Sigmoid colon (tissue), 6 donors: ENCODE measurements at regions not wholly inside any gene's neighbourhood (a gene's known extent, or its start where the extent isn't known, plus 50 kb on each side); places are given as distances from the start of the nearest gene placed in this dataset.

Experiments
- DNase-seq: peaks from one replicate; pipeline ENCODE4 v3.0.0-alpha.2; 2019
- H3K27ac ChIP-seq, 4 donors: fragments of 200-600 bp; sonication (generic); one replicate each; pipeline ENCODE4 v1.5.1; 2016 to 2019; ENCODE audit warnings: mild to moderate bottlenecking in 1 of 4
- H3K27me3 ChIP-seq, 3 donors: fragments of 200-600 bp; sonication (generic); one replicate each; pipeline ENCODE4 v1.5.1; 2019; ENCODE audit warnings: mild to moderate bottlenecking in 1 of 3
- H3K36me3 ChIP-seq, 4 donors: fragments of 200-600 bp; sonication (generic); one replicate each; pipeline ENCODE4 v1.5.1; 2016 to 2019
- H3K4me1 ChIP-seq, 4 donors: fragments of 200-600 bp; sonication (generic); one replicate each; pipeline ENCODE4 v1.5.1; 2017 to 2019
- H3K4me3 ChIP-seq, 4 donors: fragments of 200-600 bp; sonication (generic); one replicate each; pipeline ENCODE4 v1.5.1; 2017 to 2019; ENCODE audit warnings: mild to moderate bottlenecking in 2 of 4, moderate library complexity in 1 of 4
- H3K9me3 ChIP-seq, 4 donors: fragments of 200-600 bp in 3 of 4; sonication (generic) in 3 of 4; one replicate each; pipeline versions ENCODE4 v1.5.1 to v1.6.1; 2013 to 2019
- CTCF ChIP-seq, 4 experiments: fragments of 450-650 bp in 3 of 4; fragments of 200-600 bp in 1 of 4; IDR thresholded peaks; one replicate each; pipeline ENCODE4 v1.5.1; 2016 to 2019; ENCODE audit warnings: antibody characterized with exemption in 4 of 4, mild to moderate bottlenecking in 3 of 4, moderate library complexity in 2 of 4
- EP300 ChIP-seq, 4 donors: sonication (generic); formaldehyde crosslinking; IDR thresholded peaks; one replicate each; pipeline ENCODE4 v1.6.1; 2017; ENCODE audit warnings: antibody characterized with exemption in 4 of 4
- POLR2A ChIP-seq, 2 donors: fragments of 450-650 bp; IDR thresholded peaks; one replicate each; pipeline ENCODE4 v1.6.1; 2016; ENCODE audit warnings: antibody characterized with exemption in 2 of 2, mild to moderate bottlenecking in 2 of 2, moderate library complexity in 2 of 2
- POLR2AphosphoS5 ChIP-seq, 4 donors: sonication (generic); formaldehyde crosslinking; IDR thresholded peaks; one replicate each; pipeline ENCODE4 v1.6.1; 2017; ENCODE audit warnings: antibody characterized with exemption in 4 of 4
- WGBS, 2 donors: extraction: QIAGEN DNeasy Blood & Tissue Kit; methylation state at CpG; one replicate each; pipeline ENCODE4 v1.1.7; 2013; 5-methylcytosine and 5-hydroxymethylcytosine counted together
- intact Hi-C: fragments of 100-400 bp; cut with DNase I; formaldehyde crosslinking; loops from one replicate; pipeline ENCODE4 v1.15.1; 2023
- donor health status: healthy with polysubstance abuse.
- donor health status: healthy.

- Histone ChIP-seq H3K4me1 (no peaks in the 10 kb centered on the region), H3K4me3 (no peak overlapping the region), H3K27ac (no peak overlapping the region), H3K36me3 (no peaks in the 10 kb centered on the region), H3K27me3 (no peaks in the 10 kb centered on the region), H3K9me3 (no peaks in the 10 kb centered on the region)
- no peak for TF ChIP-seq EP300 (IDR thresholded peaks at IDR 0.05)
- TF ChIP-seq POLR2AphosphoS5 (IDR thresholded peaks at IDR 0.05): no peak
- TF ChIP-seq POLR2A (IDR thresholded peaks at IDR 0.05): no peak
- TF ChIP-seq CTCF (IDR thresholded peaks at IDR 0.05): no peak
- intact Hi-C loops: no loop called here
- no peak for DNase-seq
- 71 to 84% methylated on average over 4 of the region's 4 CpGs for WGBS, 2 donors
Observed at GRCh38 chr11:45471266-45471665, 185.1 kb upstream of the SYT13 start.

DNA sequence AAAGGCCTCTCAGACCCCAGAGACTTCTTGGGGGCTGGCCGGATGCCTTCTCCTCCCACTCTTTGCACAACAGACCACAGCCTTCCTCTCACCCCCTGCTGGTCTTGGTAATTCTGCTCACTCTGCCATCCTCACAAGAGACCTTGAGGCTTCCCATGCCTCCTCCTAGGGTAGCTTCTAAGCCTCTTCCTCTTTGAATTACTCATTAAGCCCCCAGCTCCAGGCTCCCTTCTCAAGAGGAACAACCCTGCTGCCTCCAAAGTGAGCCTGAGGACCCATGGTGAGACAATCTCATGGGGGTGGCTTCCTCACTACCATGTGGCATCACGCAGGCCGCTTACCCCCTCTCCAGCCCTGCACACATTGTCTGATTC is 184.6 kb upstream of the SYT13 start:
- Histone ChIP-seq H3K27me3 (no peaks in the 10 kb centered on the region), H3K36me3 (no peaks in the 10 kb centered on the region), H3K9me3 (no peaks in the 10 kb centered on the region), H3K4me1 (no peaks in the 10 kb centered on the region), H3K27ac (no peak overlapping the region), H3K4me3 (no peak overlapping the region)
- intact Hi-C loops: no loop called here
- TF ChIP-seq POLR2AphosphoS5 (IDR thresholded peaks at IDR 0.05): no peak
- no peak for TF ChIP-seq CTCF (IDR thresholded peaks at IDR 0.05)
- TF ChIP-seq EP300 (IDR thresholded peaks at IDR 0.05): no peak
- TF ChIP-seq POLR2A (IDR thresholded peaks at IDR 0.05): no peak
- WGBS, 2 donors: 81 to 83% methylated on average over 3 of the region's 3 CpGs
- no peak for DNase-seq

- Histone ChIP-seq H3K36me3 (no peaks in the 10 kb centered on the region), H3K27ac (no peak overlapping the region), H3K27me3 (no peaks in the 10 kb centered on the region), H3K9me3 (no peaks in the 10 kb centered on the region), H3K4me1 (no peaks in the 10 kb centered on the region), H3K4me3 (no peak overlapping the region)
- no peak for DNase-seq
- intact Hi-C loops: no loop called here
- WGBS, 2 donors: 63 to 65% methylated on average over 8 of the region's 8 CpGs
- TF ChIP-seq POLR2A (IDR thresholded peaks at IDR 0.05) (no peak), POLR2AphosphoS5 (IDR thresholded peaks at IDR 0.05) (no peak), CTCF (IDR thresholded peaks at IDR 0.05) (no peak), EP300 (IDR thresholded peaks at IDR 0.05) (no peak)
Observed at GRCh38 chr11:45470151-45470793, 184.1 kb upstream of the SYT13 start.

GRCh38 chr11:45468267-45468856 is 182.2 kb upstream of the SYT13 start:
- Histone ChIP-seq H3K4me3 (no peak overlapping the region), H3K27ac (no peak overlapping the region), H3K36me3 (no peaks in the 10 kb centered on the region), H3K27me3 (no peaks in the 10 kb centered on the region), H3K4me1 (no peaks in the 10 kb centered on the region), H3K9me3 (no peaks in the 10 kb centered on the region)
- no peak for TF ChIP-seq POLR2A (IDR thresholded peaks at IDR 0.05)
- TF ChIP-seq CTCF (IDR thresholded peaks at IDR 0.05): no peak
- no peak for TF ChIP-seq POLR2AphosphoS5 (IDR thresholded peaks at IDR 0.05)
- no peak for DNase-seq
- intact Hi-C loops: no loop called here
- 39 to 62% methylated on average over 7 of the region's 7 CpGs for WGBS, 2 donors

- WGBS, 2 donors: 86 to 93% methylated on average over 4 of the region's 4 CpGs
- no peaks in the 10 kb centered on the region for H3K27me3 ChIP-seq
- no peaks in the 10 kb centered on the region for H3K9me3 ChIP-seq
- TF ChIP-seq CTCF (IDR thresholded peaks at IDR 0.05): no peak
- TF ChIP-seq EP300 (IDR thresholded peaks at IDR 0.05): no peak
- TF ChIP-seq POLR2AphosphoS5 (IDR thresholded peaks at IDR 0.05): no peak
- no peak for TF ChIP-seq POLR2A (IDR thresholded peaks at IDR 0.05)
- intact Hi-C loops: no loop called here
- no peak for DNase-seq
- H3K4me1 ChIP-seq: no peaks in the 10 kb centered on the region
- no peaks in the 10 kb centered on the region for H3K36me3 ChIP-seq
- no peak overlapping the region for H3K27ac ChIP-seq
- no peak overlapping the region for H3K4me3 ChIP-seq
Observed at GRCh38 chr11:45463541-45463940, 177.4 kb upstream of the SYT13 start.
